ENCODE measurements at regions not wholly inside any gene's neighbourhood (a gene's known extent, or its start where the extent isn't known, plus 50 kb on each side); places are given as distances from the start of the nearest gene placed in this dataset.

GRCh38 chr12:91885851-91886731, 259.6 kb downstream of the BTG1 start:
- 93% methylated on average over 5 of the region's 5 CpGs for WGBS
- no peak overlapping the region for H3K27ac ChIP-seq (ENCODE audit: low read depth in 1 of 2, low read length in 2 of 2)

GRCh38 chr12:91884230-91884629, 261.4 kb downstream of the BTG1 start:
- Histone ChIP-seq H3K27me3 (ENCODE audit: control insufficient read depth in 4 of 4, insufficient read depth in 4 of 4, low read length in 3 of 4) (no peaks in the 10 kb centered on the region), H3K27ac (ENCODE audit: low read depth in 1 of 2, low read length in 2 of 2) (no peak overlapping the region), H3K9me3 (ENCODE audit: control insufficient read depth in 4 of 4, low read length in 3 of 4) (no peaks in the 10 kb centered on the region), H3K4me1 (ENCODE audit: control insufficient read depth in 4 of 4, insufficient read depth in 4 of 4, low read length in 3 of 4) (no peaks in the 10 kb centered on the region), H3K9ac (ENCODE audit: low read depth in 1 of 2, low read length in 2 of 2) (no peak overlapping the region), H3K4me3 (ENCODE audit: low read depth in 1 of 3, low read length in 3 of 3) (no peak overlapping the region), H3K36me3 (ENCODE audit: control insufficient read depth in 4 of 4, insufficient read depth in 3 of 4, low read depth in 1 of 4, low read length in 3 of 4) (no peaks in the 10 kb centered on the region)
- no peak for DNase-seq (ENCODE audit: low spot score)
- TF ChIP-seq FOXA1 (IDR thresholded peaks at IDR 0.05) (no peak), CTCF (IDR thresholded peaks at IDR 0.05; ENCODE audit: low read depth, low read length, missing input control) (no peak), HNF4G (IDR thresholded peaks at IDR 0.05) (no peak), SP1 (IDR thresholded peaks at IDR 0.05) (no peak), MAX (IDR thresholded peaks at IDR 0.05) (no peak), GABPA (IDR thresholded peaks at IDR 0.05 in 1 of 2, conservative IDR thresholded peaks at IDR 0.05 in 1 of 2) (no peak), HNF4A (conservative IDR thresholded peaks at IDR 0.05) (no peak)
- 93% methylated on average over 3 of the region's 3 CpGs for WGBS

More at GRCh38 chr12:91885851-91886731, 259.6 kb downstream of the BTG1 start:
- Histone ChIP-seq H3K9ac (ENCODE audit: low read depth in 1 of 2, low read length in 2 of 2) (no peak overlapping the region), H3K4me3 (ENCODE audit: low read depth in 1 of 3, low read length in 3 of 3) (no peak overlapping the region), H3K4me1 (ENCODE audit: control insufficient read depth in 4 of 4, insufficient read depth in 4 of 4, low read length in 3 of 4) (no peaks in the 10 kb centered on the region), H3K9me3 (ENCODE audit: control insufficient read depth in 4 of 4, low read length in 3 of 4) (no peaks in the 10 kb centered on the region), H3K27me3 (ENCODE audit: control insufficient read depth in 4 of 4, insufficient read depth in 4 of 4, low read length in 3 of 4) (no peaks in the 10 kb centered on the region), H3K36me3 (ENCODE audit: control insufficient read depth in 4 of 4, insufficient read depth in 3 of 4, low read depth in 1 of 4, low read length in 3 of 4) (no peaks in the 10 kb centered on the region)
- no peak for DNase-seq (ENCODE audit: low spot score)
- TF ChIP-seq ZBTB33 (IDR thresholded peaks at IDR 0.05) (no peak), MAX (IDR thresholded peaks at IDR 0.05) (no peak), SP1 (IDR thresholded peaks at IDR 0.05) (no peak), JUND (IDR thresholded peaks at IDR 0.05) (no peak), NR2F2 (IDR thresholded peaks at IDR 0.05) (no peak), YY1 (IDR thresholded peaks at IDR 0.05) (no peak), RXRA (IDR thresholded peaks at IDR 0.05) (no peak), GABPA (IDR thresholded peaks at IDR 0.05 in 1 of 2, conservative IDR thresholded peaks at IDR 0.05 in 1 of 2) (no peak), TAF1 (conservative IDR thresholded peaks at IDR 0.05) (no peak)
- TF ChIP-seq, protein P1, sequence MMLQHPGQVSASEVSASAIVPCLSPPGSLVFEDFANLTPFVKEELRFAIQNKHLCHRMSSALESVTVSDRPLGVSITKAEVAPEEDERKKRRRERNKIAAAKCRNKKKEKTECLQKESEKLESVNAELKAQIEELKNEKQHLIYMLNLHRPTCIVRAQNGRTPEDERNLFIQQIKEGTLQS (IDR thresholded peaks at IDR 0.05): no peak

Measured in liver (tissue), 8 donors.